Thyroid gland (tissue), 4 donors: ENCODE measurements at regions not wholly inside any gene's neighbourhood (a gene's known extent, or its start where the extent isn't known, plus 50 kb on each side); places are given as distances from the start of the nearest gene placed in this dataset.

Experiments
- DNase-seq, 2 donors: peaks; one replicate each; pipeline ENCODE4 v3.0.0-alpha.2; 2019
- H3K27ac ChIP-seq, 3 donors: fragments of 200-600 bp; sonication (generic); 1 replicate in 2 of 3; 2 replicates in 1 of 3; pipeline ENCODE4 v1.5.1; 2016 to 2019; ENCODE audit warnings: mild to moderate bottlenecking in 1 of 3, moderate library complexity in 1 of 3
- H3K27me3 ChIP-seq: fragments of 200-600 bp; sonication (generic); one replicate; pipeline ENCODE4 v1.5.1; 2019
- H3K36me3 ChIP-seq, 2 donors: fragments of 200-600 bp; sonication (generic); one replicate each; pipeline ENCODE4 v1.5.1; 2016 to 2019
- H3K4me1 ChIP-seq, 2 donors: fragments of 200-600 bp; sonication (generic); one replicate each; pipeline ENCODE4 v1.5.1; 2017 to 2019
- H3K4me3 ChIP-seq, 3 donors: fragments of 200-600 bp; sonication (generic); replicated peaks in 1 of 3; 1 replicate in 2 of 3; 2 replicates in 1 of 3; pipeline ENCODE4 v1.5.1; 2016; ENCODE audit warnings: mild to moderate bottlenecking in 1 of 3
- H3K9me3 ChIP-seq: fragments of 200-600 bp; sonication (generic); one replicate; pipeline ENCODE4 v1.5.1; 2017
- POLR2A ChIP-seq, 2 donors: fragments of 450-650 bp; IDR thresholded peaks; one replicate each; pipeline ENCODE4 v1.6.1; 2017; ENCODE audit warnings: antibody characterized with exemption in 2 of 2, mild to moderate bottlenecking in 2 of 2, moderate library complexity in 1 of 2
- WGBS, 2 donors: methylation state at CpG; one replicate each; pipeline ENCODE4 v1.1.5; 2017; 5-methylcytosine and 5-hydroxymethylcytosine counted together
- intact Hi-C: fragments of 100-400 bp; cut with DNase I; formaldehyde crosslinking; loops from one replicate; pipeline ENCODE4 v1.15.1; 2023
- TF ChIP-seq, protein P1 (sequence below), 6 experiments: fragments of 200-600 bp in 3 of 6; fragments of 450-650 bp in 3 of 6; sonication (generic) in 3 of 6; IDR thresholded peaks; one replicate each; pipeline ENCODE4 v1.5.1; 2016 to 2019; ENCODE audit warnings: antibody characterized with exemption in 6 of 6, mild to moderate bottlenecking in 2 of 6, inconsistent platforms in 1 of 6, moderate library complexity in 1 of 6

DNA sequence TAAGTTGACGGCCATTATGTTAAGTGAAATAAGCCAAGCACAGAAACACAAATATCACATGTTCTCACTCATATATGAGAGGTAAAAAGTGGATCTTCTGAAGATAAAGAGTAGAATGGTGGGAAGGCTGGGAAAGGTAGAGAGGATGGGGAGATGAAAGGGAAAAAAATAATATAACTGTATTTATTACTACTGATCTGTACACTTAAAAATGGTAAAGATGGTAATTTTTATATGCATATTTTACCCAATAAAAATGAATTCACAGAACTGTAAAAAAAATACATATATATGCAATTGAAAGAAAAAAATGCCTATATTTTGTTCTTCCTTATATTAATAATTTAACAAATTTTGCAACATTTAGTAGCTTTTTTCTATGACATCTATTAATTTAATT is 694.4 kb upstream of the MARCKS start:
- no peaks in the 10 kb centered on the region for H3K36me3 ChIP-seq
- H3K27ac ChIP-seq, result no peak overlapping the region
- whole genome bisulfite sequencing, 2 donors, result 98 to 100% methylated on average over 1 of the region's 1 CpG
- H3K4me1 ChIP-seq, result peaks cover 0 to 4% of the 10 kb centered on the region in 2 donors
- intact Hi-C loops, result no loop called here
- no peaks in the 10 kb centered on the region for H3K9me3 ChIP-seq
- DNase-seq, result no peak
- no peaks in the 10 kb centered on the region for H3K27me3 ChIP-seq
- TF ChIP-seq, protein P1, sequence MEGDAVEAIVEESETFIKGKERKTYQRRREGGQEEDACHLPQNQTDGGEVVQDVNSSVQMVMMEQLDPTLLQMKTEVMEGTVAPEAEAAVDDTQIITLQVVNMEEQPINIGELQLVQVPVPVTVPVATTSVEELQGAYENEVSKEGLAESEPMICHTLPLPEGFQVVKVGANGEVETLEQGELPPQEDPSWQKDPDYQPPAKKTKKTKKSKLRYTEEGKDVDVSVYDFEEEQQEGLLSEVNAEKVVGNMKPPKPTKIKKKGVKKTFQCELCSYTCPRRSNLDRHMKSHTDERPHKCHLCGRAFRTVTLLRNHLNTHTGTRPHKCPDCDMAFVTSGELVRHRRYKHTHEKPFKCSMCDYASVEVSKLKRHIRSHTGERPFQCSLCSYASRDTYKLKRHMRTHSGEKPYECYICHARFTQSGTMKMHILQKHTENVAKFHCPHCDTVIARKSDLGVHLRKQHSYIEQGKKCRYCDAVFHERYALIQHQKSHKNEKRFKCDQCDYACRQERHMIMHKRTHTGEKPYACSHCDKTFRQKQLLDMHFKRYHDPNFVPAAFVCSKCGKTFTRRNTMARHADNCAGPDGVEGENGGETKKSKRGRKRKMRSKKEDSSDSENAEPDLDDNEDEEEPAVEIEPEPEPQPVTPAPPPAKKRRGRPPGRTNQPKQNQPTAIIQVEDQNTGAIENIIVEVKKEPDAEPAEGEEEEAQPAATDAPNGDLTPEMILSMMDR (IDR thresholded peaks at IDR 0.05), result no peak
- no peak for TF ChIP-seq POLR2A (IDR thresholded peaks at IDR 0.05)
- no peak overlapping the region for H3K4me3 ChIP-seq

DNA sequence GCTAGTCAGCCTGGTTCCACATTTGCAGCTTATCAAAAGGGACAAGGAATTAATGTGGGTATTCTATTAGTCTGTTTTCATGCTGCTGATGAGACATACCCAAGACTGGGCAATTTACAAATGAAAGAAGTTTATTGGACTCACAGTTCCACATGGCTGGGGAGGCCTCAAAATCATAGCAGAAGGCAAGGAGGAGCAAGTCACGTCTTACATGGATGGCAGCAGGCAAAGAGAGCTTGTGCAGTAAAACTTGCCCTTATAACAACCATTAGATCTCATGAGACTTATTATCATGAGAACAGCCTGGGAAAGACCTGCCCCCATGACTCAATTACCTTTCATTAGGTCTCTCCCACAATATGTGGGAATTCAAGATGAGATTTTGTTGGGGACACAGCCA is 689.1 kb upstream of the MARCKS start:
- H3K27ac ChIP-seq, result no peak overlapping the region
- no peaks in the 10 kb centered on the region for H3K27me3 ChIP-seq
- no peaks in the 10 kb centered on the region for H3K9me3 ChIP-seq
- DNase-seq, result no peak
- 96 to 100% methylated on average over 1 of the region's 1 CpG for WGBS, 2 donors
- TF ChIP-seq, protein P1 (IDR thresholded peaks at IDR 0.05), result no peak
- TF ChIP-seq POLR2A (IDR thresholded peaks at IDR 0.05), result no peak
- peaks cover 7 to 8% of the 10 kb centered on the region in 2 donors for H3K4me1 ChIP-seq
- H3K36me3 ChIP-seq, result no peaks in the 10 kb centered on the region
- no peak overlapping the region for H3K4me3 ChIP-seq
- intact Hi-C loops, result no loop called here

DNA sequence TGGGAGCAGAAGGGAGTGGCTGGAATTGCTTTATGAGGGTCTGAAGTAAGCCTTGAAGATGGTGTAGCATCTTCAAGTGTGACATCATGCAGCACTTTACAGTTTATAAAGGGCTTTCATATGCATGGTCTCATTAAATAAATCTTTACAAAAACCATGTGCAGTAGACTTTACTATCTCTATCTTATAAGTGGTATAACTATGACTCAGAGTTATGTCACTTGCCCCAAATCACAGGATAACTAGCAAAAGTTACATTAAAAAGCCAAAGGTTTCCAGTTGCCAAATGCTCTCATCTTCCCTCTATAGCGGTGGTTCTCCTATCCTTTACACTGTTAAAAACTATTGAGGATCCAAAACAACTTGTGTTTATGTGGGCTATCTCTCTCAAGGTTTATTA is 687.7 kb upstream of the MARCKS start:
- intact Hi-C loops, result no loop called here
- 94 to 98% methylated on average over 1 of the region's 1 CpG for WGBS, 2 donors
- Histone ChIP-seq H3K9me3 (no peaks in the 10 kb centered on the region), H3K27ac (no peak overlapping the region), H3K4me3 (no peak overlapping the region), H3K4me1 (peaks cover 7 to 8% of the 10 kb centered on the region in 2 donors), H3K36me3 (no peaks in the 10 kb centered on the region), H3K27me3 (no peaks in the 10 kb centered on the region)
- no peak for DNase-seq
- no peak for TF ChIP-seq POLR2A (IDR thresholded peaks at IDR 0.05)
- TF ChIP-seq, protein P1 (IDR thresholded peaks at IDR 0.05), result no peak

DNA sequence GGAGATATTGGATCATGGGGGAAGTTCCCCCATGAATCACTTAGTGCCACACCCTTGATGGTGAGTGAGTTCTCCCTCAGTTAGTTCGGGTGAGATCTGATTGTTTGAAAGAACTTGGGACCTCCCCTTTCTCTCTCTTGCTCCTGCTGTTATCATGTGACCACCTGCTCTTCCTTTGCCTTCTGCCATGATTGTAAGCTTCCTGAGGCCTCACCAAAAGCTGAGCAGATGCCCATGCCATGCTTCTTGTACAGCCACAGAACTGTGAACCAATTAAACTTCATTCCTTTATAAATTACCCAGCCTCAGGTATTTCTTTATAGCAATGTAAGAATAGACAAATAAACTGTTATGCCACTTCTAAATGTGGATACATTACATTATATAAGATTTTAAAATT is 686.7 kb upstream of the MARCKS start:
- H3K4me1 ChIP-seq, result peaks cover 7 to 8% of the 10 kb centered on the region in 2 donors
- intact Hi-C loops, result no loop called here
- WGBS, 2 donors, result 96% methylated on average over 1 of the region's 1 CpG

DNA sequence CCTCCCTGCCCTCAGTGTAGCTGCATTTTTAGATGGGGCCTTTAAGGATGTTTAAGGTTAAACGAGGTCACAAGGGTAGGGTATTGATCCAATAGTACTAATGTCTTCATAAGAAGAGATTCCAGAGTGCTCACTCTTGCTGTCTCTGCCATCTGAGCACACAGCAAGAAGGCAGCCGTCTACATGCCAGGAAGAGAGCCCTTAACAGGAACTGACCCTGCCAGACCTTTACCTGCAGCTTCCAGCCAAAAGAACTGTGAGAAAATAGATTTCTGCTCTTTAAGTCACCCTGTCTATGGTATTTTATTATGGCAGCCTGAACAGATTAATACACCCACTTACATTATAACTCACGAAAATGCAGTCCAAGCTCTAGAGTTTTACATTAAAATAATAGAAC is 685.3 kb upstream of the MARCKS start:
- no peaks in the 10 kb centered on the region for H3K36me3 ChIP-seq
- no peak overlapping the region for H3K4me3 ChIP-seq
- TF ChIP-seq POLR2A (IDR thresholded peaks at IDR 0.05), result no peak
- 67% methylated on average over 3 of the region's 3 CpGs for WGBS, 2 donors
- no peak for DNase-seq
- intact Hi-C loops, result no loop called here
- no peak overlapping the region for H3K27ac ChIP-seq
- no peaks in the 10 kb centered on the region for H3K9me3 ChIP-seq
- no peaks in the 10 kb centered on the region for H3K27me3 ChIP-seq
- peaks cover 5 to 7% of the 10 kb centered on the region in 2 donors for H3K4me1 ChIP-seq

More for the DNA sequence above, 686.7 kb upstream of the MARCKS start:
- Histone ChIP-seq H3K27me3 (no peaks in the 10 kb centered on the region), H3K36me3 (no peaks in the 10 kb centered on the region), H3K4me3 (no peak overlapping the region), H3K9me3 (no peaks in the 10 kb centered on the region), H3K27ac (no peak overlapping the region)
- no peak for TF ChIP-seq POLR2A (IDR thresholded peaks at IDR 0.05)
- TF ChIP-seq, protein P1 (IDR thresholded peaks at IDR 0.05), result no peak
- DNase-seq, result no peak

DNA sequence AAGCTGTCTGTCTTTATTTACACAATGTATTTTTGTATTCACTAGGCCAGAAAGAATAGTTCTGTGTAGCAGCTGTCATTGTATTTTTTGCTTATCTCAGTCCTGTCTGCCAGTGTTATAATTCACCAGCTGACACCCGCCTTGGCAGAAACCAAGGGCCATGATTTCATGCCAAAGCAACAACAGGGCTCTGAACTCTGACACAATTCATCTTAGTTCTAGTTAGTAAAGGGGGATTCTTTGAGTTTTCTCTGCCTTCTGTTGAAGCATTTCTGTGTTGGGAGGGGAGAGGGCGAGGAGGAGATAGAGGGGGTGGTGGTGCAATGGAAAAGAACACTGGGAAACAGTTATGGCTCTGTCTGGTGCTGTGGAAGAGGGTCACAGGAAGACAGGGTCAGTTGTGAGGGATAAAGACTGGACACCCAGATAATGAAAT is 684.6 kb upstream of the MARCKS start:
- Histone ChIP-seq H3K27me3 (no peaks in the 10 kb centered on the region), H3K4me1 (peaks cover 4 to 7% of the 10 kb centered on the region in 2 donors), H3K27ac (no peak overlapping the region), H3K4me3 (no peak overlapping the region), H3K36me3 (no peaks in the 10 kb centered on the region), H3K9me3 (no peaks in the 10 kb centered on the region)
- intact Hi-C loops, result no loop called here
- WGBS, 2 donors, result 26 to 72% methylated on average over 2 of the region's 2 CpGs
- DNase-seq, result peak; percentile 11 to 36
- TF ChIP-seq POLR2A (IDR thresholded peaks at IDR 0.05), result no peak
- TF ChIP-seq, protein P1 (IDR thresholded peaks at IDR 0.05), result no peak
